ENCODE measurements at regions not wholly inside any gene's neighbourhood (a gene's known extent, or its start where the extent isn't known, plus 50 kb on each side); places are given as distances from the start of the nearest gene placed in this dataset.

- H3K79me2 ChIP-seq (ENCODE audit: low read length), result no peaks in the 10 kb centered on the region
- H4K20me1 ChIP-seq (ENCODE audit: low read length), result no peaks in the 10 kb centered on the region
- H3K27me3 ChIP-seq (ENCODE audit: low read length), result no peaks in the 10 kb centered on the region
- H3K9me2 ChIP-seq (replicated peaks; ENCODE audit: low read length), result no peaks in the 10 kb centered on the region
- H3K4me3 ChIP-seq (ENCODE audit: low read length), result no peak overlapping the region
- CTCF ChIA-PET, result no interaction called here
- H2AFZ ChIP-seq (ENCODE audit: low read length), result no peak overlapping the region
- H3K27ac ChIP-seq (ENCODE audit: low read length), result no peak overlapping the region
- H3F3A ChIP-seq (ENCODE audit: low read length, unreplicated experiment), result no peaks in the 10 kb centered on the region
- H3K36me3 ChIP-seq (ENCODE audit: low read depth, low read length), result no peaks in the 10 kb centered on the region
- no peak for DNase-seq
- BruUV-seq (replicated peaks), result no TSS peak
- H3K9me3 ChIP-seq (ENCODE audit: low read length), result no peaks in the 10 kb centered on the region
- no peak overlapping the region for H3K4me2 ChIP-seq (ENCODE audit: low read length)
- no peaks in the 10 kb centered on the region for H3K4me1 ChIP-seq (ENCODE audit: insufficient read depth, low read length)
- H3K9ac ChIP-seq (ENCODE audit: low read length), result no peak overlapping the region
- ATAC-seq, result no peak
- POLR2A ChIA-PET (ENCODE audit: unreplicated experiment), result no interaction called here
- intact Hi-C loops (cut with micrococcal nuclease), result no loop called here
- TF ChIP-seq, protein P1, sequence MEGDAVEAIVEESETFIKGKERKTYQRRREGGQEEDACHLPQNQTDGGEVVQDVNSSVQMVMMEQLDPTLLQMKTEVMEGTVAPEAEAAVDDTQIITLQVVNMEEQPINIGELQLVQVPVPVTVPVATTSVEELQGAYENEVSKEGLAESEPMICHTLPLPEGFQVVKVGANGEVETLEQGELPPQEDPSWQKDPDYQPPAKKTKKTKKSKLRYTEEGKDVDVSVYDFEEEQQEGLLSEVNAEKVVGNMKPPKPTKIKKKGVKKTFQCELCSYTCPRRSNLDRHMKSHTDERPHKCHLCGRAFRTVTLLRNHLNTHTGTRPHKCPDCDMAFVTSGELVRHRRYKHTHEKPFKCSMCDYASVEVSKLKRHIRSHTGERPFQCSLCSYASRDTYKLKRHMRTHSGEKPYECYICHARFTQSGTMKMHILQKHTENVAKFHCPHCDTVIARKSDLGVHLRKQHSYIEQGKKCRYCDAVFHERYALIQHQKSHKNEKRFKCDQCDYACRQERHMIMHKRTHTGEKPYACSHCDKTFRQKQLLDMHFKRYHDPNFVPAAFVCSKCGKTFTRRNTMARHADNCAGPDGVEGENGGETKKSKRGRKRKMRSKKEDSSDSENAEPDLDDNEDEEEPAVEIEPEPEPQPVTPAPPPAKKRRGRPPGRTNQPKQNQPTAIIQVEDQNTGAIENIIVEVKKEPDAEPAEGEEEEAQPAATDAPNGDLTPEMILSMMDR (conservative IDR thresholded peaks at IDR 0.05; ENCODE audit: low read depth, low read length), result no peak
- TF ChIP-seq EZH2phosphoT487 (IDR thresholded peaks at IDR 0.05; ENCODE audit: borderline replicate concordance, low read length), result no peak
- TF ChIP-seq EZH2 (IDR thresholded peaks at IDR 0.05; ENCODE audit: low read length, unreplicated experiment), result no peak
These were observed 1445.3 kb upstream of the MIR17HG start for GRCh38 chr13:89902223-89902622.

DNA sequence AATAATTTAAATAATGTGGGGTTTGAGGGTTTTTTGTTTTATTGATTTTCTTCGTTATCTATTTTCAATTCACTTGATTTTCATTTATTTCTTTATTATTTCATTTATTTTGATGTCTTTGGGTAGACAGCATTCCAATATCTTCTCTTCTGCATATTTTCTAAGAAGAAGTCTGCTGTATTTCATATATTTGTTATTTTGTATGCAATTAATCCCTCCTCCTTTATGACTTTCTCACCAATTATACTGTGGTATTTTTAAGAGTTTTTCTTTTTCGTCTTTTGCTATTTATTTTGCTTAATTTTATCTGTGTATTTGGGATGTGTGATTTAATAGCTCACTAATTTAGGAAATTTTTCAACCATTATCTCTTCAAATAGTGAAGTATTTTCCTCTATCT lies 1444.4 kb upstream of the MIR17HG start:
- POLR2A ChIA-PET (ENCODE audit: unreplicated experiment), result no interaction called here
- H3K4me2 ChIP-seq (ENCODE audit: low read length), result no peak overlapping the region
- no peak for TF ChIP-seq EZH2 (IDR thresholded peaks at IDR 0.05; ENCODE audit: low read length, unreplicated experiment)
- TF ChIP-seq, protein P1 (conservative IDR thresholded peaks at IDR 0.05; ENCODE audit: low read depth, low read length), result no peak

DNA sequence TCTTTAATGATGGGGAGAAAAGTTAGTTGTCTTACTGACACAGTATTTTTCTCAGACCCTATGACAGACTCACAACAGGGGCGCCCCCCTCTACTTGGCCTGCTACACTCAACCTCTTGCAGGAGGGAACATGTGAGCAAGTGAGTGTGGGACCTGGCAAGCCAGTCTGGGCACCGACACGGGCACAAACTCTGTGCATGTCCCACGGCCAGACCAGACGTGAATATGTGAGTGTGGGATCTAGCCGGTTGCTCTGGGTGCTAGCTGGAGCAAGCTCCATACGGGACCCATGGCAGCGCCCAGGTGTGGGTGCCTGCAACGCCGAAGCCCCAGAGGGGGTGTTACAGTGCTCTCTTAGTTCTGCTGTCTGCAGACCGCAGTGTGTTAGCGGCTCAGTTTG lies 1437.3 kb upstream of the MIR17HG start:
- Histone ChIP-seq H3K4me3 (ENCODE audit: low read length) (no peak overlapping the region), H3F3A (ENCODE audit: low read length, unreplicated experiment) (no peaks in the 10 kb centered on the region), H3K36me3 (ENCODE audit: low read depth, low read length) (no peaks in the 10 kb centered on the region), H3K27me3 (ENCODE audit: low read length) (no peaks in the 10 kb centered on the region), H2AFZ (ENCODE audit: low read length) (no peak overlapping the region), H3K27ac (ENCODE audit: low read length) (no peak overlapping the region), H3K4me2 (ENCODE audit: low read length) (no peak overlapping the region), H3K9me2 (replicated peaks; ENCODE audit: low read length) (no peaks in the 10 kb centered on the region), H3K9me3 (ENCODE audit: low read length) (no peaks in the 10 kb centered on the region), H4K20me1 (ENCODE audit: low read length) (no peaks in the 10 kb centered on the region), H3K4me1 (ENCODE audit: insufficient read depth, low read length) (no peaks in the 10 kb centered on the region), H3K9ac (ENCODE audit: low read length) (no peak overlapping the region), H3K79me2 (ENCODE audit: low read length) (no peaks in the 10 kb centered on the region)
- DNase-seq, result no peak
- no peak for ATAC-seq
- intact Hi-C loops (cut with micrococcal nuclease), result no loop called here
- ChIA-PET POLR2A (ENCODE audit: unreplicated experiment) (no interaction called here), CTCF (no interaction called here)
- no TSS peak for BruUV-seq (replicated peaks)
- TF ChIP-seq, protein P1 (conservative IDR thresholded peaks at IDR 0.05; ENCODE audit: low read depth, low read length), result no peak
- TF ChIP-seq EZH2phosphoT487 (IDR thresholded peaks at IDR 0.05; ENCODE audit: borderline replicate concordance, low read length) (no peak), EZH2 (IDR thresholded peaks at IDR 0.05; ENCODE audit: low read length, unreplicated experiment) (no peak)

More for the DNA sequence above, 1444.4 kb upstream of the MIR17HG start:
- intact Hi-C loops (cut with micrococcal nuclease), result no loop called here
- Histone ChIP-seq H3K9me2 (replicated peaks; ENCODE audit: low read length) (no peaks in the 10 kb centered on the region), H3F3A (ENCODE audit: low read length, unreplicated experiment) (no peaks in the 10 kb centered on the region), H3K4me1 (ENCODE audit: insufficient read depth, low read length) (no peaks in the 10 kb centered on the region), H4K20me1 (ENCODE audit: low read length) (no peaks in the 10 kb centered on the region), H2AFZ (ENCODE audit: low read length) (no peak overlapping the region), H3K9ac (ENCODE audit: low read length) (no peak overlapping the region), H3K27me3 (ENCODE audit: low read length) (no peaks in the 10 kb centered on the region), H3K79me2 (ENCODE audit: low read length) (no peaks in the 10 kb centered on the region), H3K27ac (ENCODE audit: low read length) (no peak overlapping the region), H3K36me3 (ENCODE audit: low read depth, low read length) (no peaks in the 10 kb centered on the region), H3K9me3 (ENCODE audit: low read length) (no peaks in the 10 kb centered on the region), H3K4me3 (ENCODE audit: low read length) (no peak overlapping the region)
- DNase-seq, result no peak
- ATAC-seq, result no peak
- CTCF ChIA-PET, result no interaction called here
- BruUV-seq (replicated peaks), result no TSS peak
